ENCODE measurements at regions not wholly inside any gene's neighbourhood (a gene's known extent, or its start where the extent isn't known, plus 50 kb on each side); places are given as distances from the start of the nearest gene placed in this dataset.

GRCh38 chrX:39725928-39726619, 371.7 kb downstream of the BCOR start:
- no peak for ATAC-seq

- no peak for ATAC-seq
Observed at GRCh38 chrX:39726771-39727170, 371.0 kb downstream of the BCOR start.

GRCh38 chrX:39728025-39728424, 369.7 kb downstream of the BCOR start:
- no peak for ATAC-seq

GRCh38 chrX:39728852-39729598, 368.7 kb downstream of the BCOR start:
- ATAC-seq: no peak

- ATAC-seq: no peak
Observed at GRCh38 chrX:39729981-39730661, 367.6 kb downstream of the BCOR start.

GRCh38 chrX:39730662-39731329, 367.0 kb downstream of the BCOR start:
- ATAC-seq: peak; percentile 64

GRCh38 chrX:39731330-39731667, 366.5 kb downstream of the BCOR start:
- ATAC-seq: no peak

- ATAC-seq: no peak
Observed at GRCh38 chrX:39731735-39732134, 366.0 kb downstream of the BCOR start.

GRCh38 chrX:39733745-39734144, 364.0 kb downstream of the BCOR start:
- no peak for ATAC-seq

GRCh38 chrX:39734174-39734776, 363.5 kb downstream of the BCOR start:
- peak; percentile 30 for ATAC-seq

GRCh38 chrX:39736216-39737211, 361.2 kb downstream of the BCOR start:
- ATAC-seq: peak; percentile 62

GRCh38 chrX:39739585-39739984, 358.2 kb downstream of the BCOR start:
- no peak for ATAC-seq

- no peak for ATAC-seq
Observed at GRCh38 chrX:39740078-39740477, 357.7 kb downstream of the BCOR start.

GRCh38 chrX:39741904-39742303, 355.9 kb downstream of the BCOR start:
- no peak for ATAC-seq

GRCh38 chrX:39745818-39746217, 351.9 kb downstream of the BCOR start:
- no peak for ATAC-seq

- ATAC-seq: no peak
Observed at GRCh38 chrX:39749135-39749534, 348.6 kb downstream of the BCOR start.

- no peak for ATAC-seq
Observed at GRCh38 chrX:39749728-39750127, 348.0 kb downstream of the BCOR start.

- ATAC-seq: no peak
Observed at GRCh38 chrX:39750256-39750790, 347.4 kb downstream of the BCOR start.

- no peak for ATAC-seq
Observed at GRCh38 chrX:39750848-39751247, 346.9 kb downstream of the BCOR start.

- no peak for ATAC-seq
Observed at GRCh38 chrX:39752815-39753214, 344.9 kb downstream of the BCOR start.

GRCh38 chrX:39753293-39753996, 344.3 kb downstream of the BCOR start:
- ATAC-seq: no peak

Data from esophagus mucosa (tissue), 1 donor.